ENCODE measurements at regions not wholly inside any gene's neighbourhood (a gene's known extent, or its start where the extent isn't known, plus 50 kb on each side); places are given as distances from the start of the nearest gene placed in this dataset.

GRCh38 chr1:194848846-194849245 is 1662.4 kb upstream of the B3GALT2 start:
- Histone ChIP-seq H4K20me1 (replicated peaks; ENCODE audit: control insufficient read depth, insufficient read depth, low read length) (no peaks in the 10 kb centered on the region), H3K4me3 (no peak overlapping the region), H3K9me1 (ENCODE audit: control insufficient read depth, insufficient read depth, low read length) (no peaks in the 10 kb centered on the region), H3K79me2 (ENCODE audit: control insufficient read depth, insufficient read depth, low read length) (peaks cover 94% of the 10 kb centered on the region), H3K27ac (ENCODE audit: extremely low read depth, low read depth, low read length) (no peak overlapping the region), H2AFZ (ENCODE audit: low read depth, low read length) (no peak overlapping the region), H3K9ac (ENCODE audit: insufficient read depth in 1 of 2, low read depth in 2 of 2, low read length in 2 of 2) (no peak overlapping the region), H3K36me3 (ENCODE audit: control insufficient read depth, insufficient read depth, low read length) (no peaks in the 10 kb centered on the region), H3K4me2 (ENCODE audit: insufficient read depth, low read length) (no peak overlapping the region), H3K27me3 (ENCODE audit: control insufficient read depth in 2 of 2, insufficient read depth in 2 of 2, low read length in 2 of 2) (no peaks in the 10 kb centered on the region), H3K9me3 (replicated peaks; ENCODE audit: control insufficient read depth, insufficient read depth, low read depth, low read length) (no peaks in the 10 kb centered on the region), H3K4me1 (replicated peaks in 1 of 2; ENCODE audit: control insufficient read depth in 2 of 2, insufficient read depth in 2 of 2, low read length in 2 of 2) (no peaks in the 10 kb centered on the region)
- ChIA-PET CTCF (ENCODE audit: low intra/inter-chr PET ratio) (no interaction called here), POLR2A (no interaction called here)
- DNase-seq (ENCODE audit: extremely low read depth in 1 of 4, low spot score in 3 of 4): no peak
- no peak for ATAC-seq
- in situ Hi-C loops (cut with MboI): no loop called here
- no peak for FAIRE-seq
- intact Hi-C loops (cut with micrococcal nuclease): no loop called here
- BruUV-seq (replicated peaks): no TSS peak
- TF ChIP-seq U2AF1 (optimal IDR thresholded peaks at IDR 0.05; ENCODE audit: low read depth, low read length): no peak
- no peak for TF ChIP-seq MTA3 (IDR thresholded peaks at IDR 0.05; ENCODE audit: borderline replicate concordance)
- no peak for TF ChIP-seq ZBTB40 (IDR thresholded peaks at IDR 0.05)
- no peak for TF ChIP-seq ZBTB40 (CRISPR knock-in tag; IDR thresholded peaks at IDR 0.05)
- TF ChIP-seq MEF2D (tag; conservative IDR thresholded peaks at IDR 0.05; ENCODE audit: low read depth): no peak
- no peak for TF ChIP-seq MBD1 (CRISPR knock-in tag; IDR thresholded peaks at IDR 0.05)
- no peak for TF ChIP-seq CREBBP (IDR thresholded peaks at IDR 0.05; ENCODE audit: low read depth, low read length)
- no peak for TF ChIP-seq PHF21A (IDR thresholded peaks at IDR 0.05; ENCODE audit: borderline replicate concordance, low read depth)
- no peak for TF ChIP-seq NRF1 (conservative IDR thresholded peaks at IDR 0.05 in 1 of 2, IDR thresholded peaks at IDR 0.05 in 1 of 2)
- TF ChIP-seq HDGF (IDR thresholded peaks at IDR 0.05): no peak
- no peak for TF ChIP-seq HDAC6 (IDR thresholded peaks at IDR 0.05; ENCODE audit: low read depth, low read length)

Measured in K562 (cell line).